NOMO-1 treated with dmso at 0.1 percent for 144 hours (cell line): ENCODE measurements at regions not wholly inside any gene's neighbourhood (a gene's known extent, or its start where the extent isn't known, plus 50 kb on each side); places are given as distances from the start of the nearest gene placed in this dataset.
A peak's percentile ranks its signal among the peaks of the same experiment; 100 is the strongest.

Experiments
- DNase-seq: peaks from one replicate; lab custom pipeline; 2025; ENCODE audit not compliant: unreplicated experiment; lab: John Stamatoyannopoulos, UW

DNA sequence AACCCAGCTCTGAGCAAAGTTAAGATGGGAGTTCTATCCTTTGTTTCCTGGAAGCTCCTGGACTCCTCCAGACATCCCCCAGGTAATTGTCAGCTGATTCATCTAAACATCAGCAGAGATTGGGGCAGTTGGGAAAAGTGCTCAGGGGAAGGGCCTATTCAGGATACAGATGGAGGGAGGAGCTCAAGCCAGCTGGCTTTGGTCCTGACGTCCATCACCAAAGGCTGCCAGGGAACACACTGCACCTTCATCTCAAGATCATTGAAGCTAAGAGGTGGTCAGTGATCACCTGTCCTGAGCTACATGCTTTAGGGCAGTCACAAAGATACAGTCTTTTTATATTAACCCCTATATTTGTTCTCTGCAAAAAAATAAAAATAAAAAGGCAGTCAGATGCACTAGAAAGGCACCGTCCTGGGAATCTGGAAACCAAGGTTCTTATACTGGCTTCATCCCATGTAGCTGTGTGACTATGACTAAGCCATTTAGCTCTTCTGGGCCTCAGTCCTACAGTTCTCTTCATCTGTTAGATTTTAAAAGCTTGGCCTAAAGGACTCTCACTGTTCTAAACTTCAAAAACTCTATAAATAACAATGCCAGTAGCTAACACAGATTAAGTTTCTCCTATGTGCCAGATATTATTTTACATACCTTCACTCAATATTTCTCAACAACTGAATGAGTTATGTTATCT is 446.5 kb downstream of the BCL11A start:
- DNase-seq = no peak

DNA sequence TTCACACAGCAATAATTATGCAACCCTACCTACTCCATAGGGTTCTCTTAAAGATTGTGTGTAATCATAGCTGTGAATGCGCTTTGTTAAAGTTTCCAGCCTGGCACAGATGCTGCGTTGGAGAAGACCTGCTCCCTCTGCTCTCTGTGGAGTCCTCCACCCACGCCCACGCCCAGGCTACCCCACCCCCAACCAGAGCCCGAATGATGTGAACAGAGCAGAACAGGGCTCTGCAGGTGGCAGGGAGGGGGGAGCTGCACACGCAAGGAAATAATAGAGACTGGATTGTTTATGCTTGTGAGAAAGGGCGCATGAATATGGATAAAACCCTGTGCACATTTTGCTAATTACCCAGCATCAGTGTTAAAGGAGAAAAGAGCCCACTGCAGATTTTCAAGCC is 447.5 kb downstream of the BCL11A start:
- no peak for DNase-seq

DNA sequence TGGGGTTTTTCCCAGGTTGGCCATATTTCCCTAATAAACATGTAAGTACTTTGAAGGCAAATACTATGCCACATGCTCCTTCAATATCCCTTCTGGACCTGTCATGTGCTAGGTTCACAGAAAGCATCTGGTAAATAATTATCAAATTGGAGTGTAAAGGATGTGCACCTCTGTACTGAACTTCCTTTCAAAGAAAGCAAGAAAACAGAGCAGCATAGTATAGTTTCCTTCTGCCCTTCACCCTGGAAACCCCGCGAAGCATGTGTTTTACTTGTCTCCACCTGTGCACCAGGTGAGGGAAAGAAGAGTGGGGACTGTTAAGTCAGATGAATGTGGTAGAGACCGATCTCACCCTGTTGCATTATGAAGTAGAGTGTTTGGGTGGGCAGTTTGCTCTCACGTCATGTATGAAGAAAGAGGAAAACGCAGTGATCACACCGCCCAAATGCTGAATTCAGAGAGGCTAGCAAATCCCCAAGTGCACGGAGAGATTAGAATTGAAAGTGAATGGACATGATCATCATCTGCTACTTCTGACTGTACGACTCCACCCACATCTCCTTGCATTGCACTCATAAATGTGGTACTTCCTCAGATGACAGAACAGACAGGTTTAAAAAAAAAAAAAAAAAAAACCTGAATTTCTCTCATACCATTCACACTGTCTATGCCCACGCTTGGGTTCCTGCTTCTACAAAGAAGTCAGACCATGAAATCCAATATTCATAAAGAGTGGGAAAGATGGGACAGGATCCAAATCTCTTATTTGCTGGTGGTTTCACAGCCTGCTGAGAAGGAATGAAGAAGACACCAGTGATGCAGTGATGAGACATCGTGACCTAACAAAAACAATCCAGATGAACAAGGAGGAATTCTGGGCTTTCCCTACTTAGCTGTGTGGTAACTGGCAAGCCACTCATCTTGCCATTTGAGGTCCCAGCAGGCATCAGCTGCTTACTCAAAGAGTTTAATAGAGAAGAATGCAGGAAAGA is 448.6 kb downstream of the BCL11A start:
- DNase-seq = peak; percentile 31

DNA sequence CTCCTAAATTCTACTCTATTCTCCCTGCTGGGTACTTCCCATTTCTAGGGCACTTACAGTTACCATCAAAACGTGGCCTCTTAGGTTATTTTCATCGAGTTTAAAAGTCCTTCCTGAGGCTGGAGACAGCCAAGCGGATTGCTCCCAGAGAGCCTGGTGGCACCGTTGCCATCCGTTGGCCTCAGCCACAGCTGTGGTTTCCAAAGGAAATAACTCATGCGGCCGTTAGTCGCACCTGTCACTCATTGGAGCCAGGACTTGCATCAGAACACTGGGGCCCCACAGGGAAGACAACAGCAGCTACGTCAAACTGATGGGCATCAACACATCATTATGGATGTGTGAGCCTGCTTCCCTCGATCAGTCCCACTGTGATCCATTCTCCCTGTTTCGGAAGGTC is 453.4 kb downstream of the BCL11A start:
- peak; percentile 77 for DNase-seq

DNA sequence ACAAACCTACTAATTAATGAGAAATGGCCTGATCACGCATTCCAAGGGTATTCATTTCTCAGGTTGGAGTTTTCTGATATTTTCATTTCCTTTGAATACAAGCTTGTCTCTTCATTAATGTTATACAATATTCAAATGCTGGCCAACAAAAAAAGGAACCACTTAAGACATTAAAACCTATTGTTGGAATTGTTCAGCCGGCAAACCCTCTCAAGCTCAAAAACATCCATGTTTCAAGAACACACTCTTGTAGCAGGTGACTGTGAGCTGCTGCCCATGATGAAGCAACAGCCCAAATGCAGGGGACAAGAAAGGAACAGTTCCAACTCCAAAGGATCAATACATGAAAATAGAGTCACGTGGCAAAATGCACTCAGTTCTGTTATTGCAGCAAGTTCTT is 454.5 kb downstream of the BCL11A start:
- no peak for DNase-seq

DNA sequence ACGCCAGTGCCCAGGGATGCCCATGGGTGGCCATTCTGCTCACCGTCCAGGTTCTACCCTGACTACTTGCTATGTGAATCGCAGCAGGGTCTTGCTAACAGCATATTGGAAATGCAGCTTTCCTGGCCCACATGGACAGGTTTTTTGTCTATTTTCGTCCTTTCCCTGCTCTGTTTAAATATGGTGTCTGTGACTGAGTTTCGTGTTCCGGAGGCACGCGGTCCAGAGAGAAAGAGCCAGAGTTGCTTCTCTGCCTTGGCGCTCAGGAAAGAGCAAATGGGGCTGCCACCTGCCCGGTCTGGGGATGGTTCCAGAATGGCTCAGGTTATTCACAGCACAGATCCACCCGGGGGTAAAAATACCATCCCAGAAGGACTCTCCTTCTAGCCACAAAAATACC is 456.2 kb downstream of the BCL11A start:
- no peak for DNase-seq

DNA sequence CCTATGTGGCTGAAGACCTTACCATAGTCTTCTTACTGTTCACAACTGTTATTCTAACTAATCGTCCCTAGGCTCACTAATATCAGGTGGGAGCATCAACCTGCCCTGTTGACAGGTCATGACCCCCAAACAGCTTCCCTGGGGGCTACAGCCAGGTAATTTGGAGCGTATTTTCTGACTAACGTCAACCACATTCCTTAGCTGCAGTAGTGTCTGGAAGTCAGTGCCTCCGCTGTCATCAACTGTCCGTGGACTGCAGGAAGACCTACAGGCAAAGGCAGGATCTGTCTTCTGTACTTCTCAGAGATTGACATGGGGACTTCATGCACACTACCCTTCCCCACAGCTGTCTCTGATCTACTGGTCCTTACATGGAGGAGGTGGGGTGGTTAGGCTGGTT is 456.9 kb downstream of the BCL11A start:
- DNase-seq = no peak

DNA sequence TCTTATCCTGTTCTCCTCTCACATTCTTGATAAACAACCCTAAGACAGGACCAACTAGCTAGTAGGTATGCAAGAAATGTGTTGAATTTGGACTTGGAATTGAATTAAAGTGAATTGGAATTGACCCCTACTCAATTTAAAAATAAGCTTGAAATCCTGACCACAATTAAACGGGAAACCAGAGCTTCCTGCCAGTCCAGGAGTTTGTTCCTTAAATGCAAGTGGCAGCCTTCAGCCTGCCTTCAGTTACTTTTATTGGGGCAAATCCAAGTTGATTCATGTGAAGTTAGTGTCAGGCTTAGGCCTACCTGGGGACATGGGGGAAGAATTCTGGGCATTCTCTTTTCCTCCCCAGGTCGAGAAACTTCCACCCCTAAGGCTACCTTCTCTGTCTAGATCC is 457.6 kb downstream of the BCL11A start:
- DNase-seq = no peak

DNA sequence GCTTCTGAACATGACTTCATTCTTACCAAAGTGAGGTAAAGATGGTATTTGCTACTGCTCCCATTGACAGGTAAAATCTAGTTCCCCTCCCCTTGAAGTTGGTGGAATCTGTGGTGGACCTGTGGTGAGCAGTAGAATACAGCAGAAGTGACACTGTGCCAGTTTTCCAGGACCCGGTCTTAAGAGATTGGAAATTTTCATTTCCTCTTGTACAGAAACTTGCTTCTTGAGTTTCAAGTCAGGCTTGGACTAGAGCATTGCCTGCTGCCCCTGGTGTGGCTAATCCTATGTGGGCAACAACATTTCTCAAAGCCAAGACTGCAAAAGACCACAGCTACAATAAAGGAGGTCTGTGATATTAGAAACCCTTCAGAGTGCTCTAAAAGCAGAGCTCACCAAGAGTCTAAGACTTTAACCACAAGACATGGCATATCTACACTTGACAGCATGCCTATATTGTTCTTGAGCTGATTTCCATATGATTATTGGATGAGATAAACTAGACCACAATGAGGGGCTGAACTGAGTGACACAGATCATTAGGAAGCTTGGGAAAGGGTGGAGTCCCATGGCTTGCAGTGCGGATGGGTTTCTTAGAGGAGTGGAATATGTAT is 458.1 kb downstream of the BCL11A start:
- DNase-seq = no peak

DNA sequence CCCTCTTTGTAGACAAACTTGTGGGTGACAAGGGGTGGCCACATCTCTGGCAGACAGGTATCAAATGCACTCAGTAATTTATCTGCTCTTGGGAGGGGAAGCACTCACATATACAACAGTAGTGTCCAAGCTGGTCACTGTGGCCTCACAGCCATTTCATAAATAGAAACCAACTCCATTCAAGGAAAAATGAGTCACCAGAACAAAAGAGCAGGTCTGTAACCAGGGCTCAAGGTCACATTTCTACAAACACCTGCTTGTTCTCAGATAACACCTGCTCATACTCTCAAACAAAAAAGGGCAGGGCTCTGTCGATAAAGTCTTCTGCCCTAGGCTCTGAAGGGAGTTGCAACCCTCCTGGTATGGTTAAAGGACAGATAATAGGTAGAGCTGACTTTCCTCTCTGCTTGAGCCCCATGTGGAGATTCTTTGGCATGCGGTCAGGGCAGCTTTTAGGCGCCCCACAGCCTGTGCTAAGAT is 459.0 kb downstream of the BCL11A start:
- DNase-seq = no peak

DNA sequence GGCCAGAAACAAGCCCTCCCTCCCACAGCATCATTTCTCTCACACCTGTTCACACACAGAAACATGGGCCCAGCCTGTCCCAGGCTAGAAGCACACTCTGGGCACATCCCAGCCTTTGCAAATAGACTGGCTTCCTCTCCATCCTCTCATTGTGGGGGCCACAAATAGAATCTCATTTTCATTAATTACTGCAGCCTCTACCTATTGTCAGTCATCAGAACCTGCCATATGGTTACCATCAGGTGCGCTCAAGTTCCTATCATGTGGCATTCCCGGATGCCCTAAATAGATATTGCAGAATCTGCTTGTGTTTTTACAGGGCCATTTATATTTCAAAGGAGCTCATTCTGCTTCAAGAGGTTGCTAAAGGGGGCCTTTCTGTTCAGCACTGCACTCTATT is 460.7 kb downstream of the BCL11A start:
- DNase-seq = no peak

DNA sequence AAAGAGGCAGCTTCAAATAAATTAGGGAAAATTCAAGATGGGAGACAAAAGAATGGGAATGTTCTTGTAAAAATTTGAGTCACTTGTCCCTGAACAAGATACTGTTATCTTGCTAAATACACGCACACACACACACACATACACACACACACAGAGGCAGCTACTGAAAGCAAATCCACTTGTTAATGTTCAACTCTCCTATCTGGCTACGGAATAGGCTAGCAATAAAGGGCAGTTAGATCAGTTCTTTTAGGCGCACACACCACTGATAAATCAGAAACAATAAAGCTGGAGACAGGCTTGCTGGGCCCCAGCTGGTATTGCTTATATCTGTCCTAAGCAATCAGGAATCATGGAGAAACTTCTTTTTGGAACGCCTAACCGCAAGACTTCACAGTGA is 461.6 kb downstream of the BCL11A start:
- DNase-seq = no peak

DNA sequence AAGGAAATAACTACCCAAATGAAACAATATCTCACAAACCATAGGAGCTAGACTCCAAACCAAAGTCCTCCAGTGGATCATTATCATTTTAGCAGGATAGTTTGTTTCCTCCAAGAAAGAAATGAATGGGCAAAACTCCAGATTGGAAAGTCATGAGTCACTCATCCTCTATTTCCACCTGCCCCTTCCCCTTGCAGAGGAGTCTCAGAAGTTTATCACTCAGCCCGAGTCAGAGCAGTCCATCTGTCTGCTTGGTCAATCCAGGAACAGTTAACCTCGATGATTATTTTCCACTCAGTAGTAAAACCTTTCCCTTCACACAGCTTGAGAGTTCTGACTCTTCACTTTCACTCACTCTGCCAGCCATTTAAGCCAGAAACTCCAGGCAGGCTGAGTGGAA is 462.2 kb downstream of the BCL11A start:
- DNase-seq = no peak

DNA sequence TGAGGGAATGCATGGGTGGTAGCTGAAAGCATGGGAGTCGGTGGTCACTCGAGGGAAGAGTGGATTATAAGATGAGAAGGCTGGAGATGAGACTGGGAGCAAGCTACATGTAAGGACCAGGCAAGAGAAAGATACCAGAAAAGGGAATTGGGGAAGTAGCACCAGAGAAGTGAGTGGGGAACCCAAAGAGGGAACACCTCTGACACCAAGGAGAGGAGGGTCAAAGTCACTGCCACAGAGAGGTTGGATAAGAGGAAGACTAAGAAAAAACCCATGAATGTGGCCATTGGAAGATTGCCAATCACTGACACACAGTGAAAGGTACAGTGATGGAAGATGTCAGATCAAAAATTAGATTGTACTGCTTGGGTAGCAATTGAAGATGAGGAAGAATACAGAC is 473.9 kb downstream of the BCL11A start:
- no peak for DNase-seq

DNA sequence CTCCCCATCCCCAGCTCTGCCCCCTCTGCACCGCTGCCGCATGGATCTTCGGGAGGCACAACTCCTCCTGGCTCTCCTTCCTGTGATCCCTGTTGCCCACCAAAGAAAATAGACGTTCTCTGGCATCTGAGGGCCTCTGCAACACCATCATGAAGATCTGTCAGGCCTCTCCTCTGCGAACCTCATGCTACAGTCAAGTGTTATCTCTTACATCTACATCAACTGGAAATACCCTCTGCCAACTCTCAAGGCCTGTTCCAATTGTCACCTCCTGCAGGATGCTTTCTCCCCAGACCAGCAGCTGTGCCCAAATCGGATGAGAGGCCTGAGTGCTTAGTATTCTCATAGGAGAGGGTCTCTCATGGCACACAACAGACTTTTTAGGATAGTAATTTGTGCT is 478.4 kb downstream of the BCL11A start:
- no peak for DNase-seq

DNA sequence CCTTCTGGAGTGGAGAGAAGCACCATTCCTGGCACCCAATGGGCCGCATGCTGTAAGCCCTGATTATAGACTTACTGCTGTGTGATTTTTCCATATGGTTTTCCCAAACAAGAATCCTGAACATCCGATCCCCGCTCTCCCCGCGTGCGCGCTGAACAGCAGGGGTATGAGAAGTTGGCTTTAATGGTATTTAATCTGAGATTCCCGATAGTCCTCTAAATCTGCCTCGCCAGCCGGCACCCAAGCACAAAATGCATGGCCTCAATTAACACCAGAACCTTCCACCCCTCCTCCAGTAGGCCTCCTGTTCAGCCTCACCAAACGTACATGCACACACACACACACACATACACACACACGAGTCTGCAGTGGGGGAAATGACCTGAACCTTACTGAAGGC is 480.3 kb downstream of the BCL11A start:
- no peak for DNase-seq

DNA sequence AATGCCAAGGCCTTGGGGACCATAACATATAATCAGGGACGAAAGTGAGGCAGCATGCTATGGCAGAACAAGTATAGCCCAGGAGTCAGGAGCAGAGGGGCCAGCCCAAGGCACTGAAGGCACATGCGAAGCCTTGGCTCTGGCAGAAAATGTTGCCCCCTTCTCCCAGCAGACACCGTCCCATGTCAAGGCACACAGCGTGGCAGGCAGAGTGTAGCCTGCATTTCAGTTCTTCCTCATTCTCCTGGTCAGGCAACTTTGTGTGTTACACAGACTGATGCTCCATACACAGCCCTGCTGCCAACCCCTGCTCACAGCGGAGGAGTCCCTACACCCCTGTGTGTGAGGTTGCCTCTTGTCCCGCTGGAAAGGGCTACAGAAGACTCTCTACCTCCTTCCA is 480.8 kb downstream of the BCL11A start:
- no peak for DNase-seq

DNA sequence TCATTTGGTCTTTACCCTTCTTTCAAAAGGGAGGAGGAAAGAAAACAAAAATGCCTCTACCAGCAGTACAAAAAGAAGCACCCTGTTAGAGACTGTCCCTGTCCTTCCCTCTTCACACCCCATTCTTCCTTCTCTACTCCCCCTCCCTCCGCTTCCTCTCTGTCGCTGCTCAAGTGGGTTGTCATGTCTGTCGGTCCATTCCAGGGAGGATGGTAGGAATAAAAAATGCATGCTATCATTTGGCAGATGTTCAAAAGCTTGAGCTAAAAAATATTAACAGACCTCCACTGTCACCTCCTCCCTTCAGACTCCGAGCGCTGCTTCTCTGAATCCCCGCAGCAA is 482.0 kb downstream of the BCL11A start:
- no peak for DNase-seq

DNA sequence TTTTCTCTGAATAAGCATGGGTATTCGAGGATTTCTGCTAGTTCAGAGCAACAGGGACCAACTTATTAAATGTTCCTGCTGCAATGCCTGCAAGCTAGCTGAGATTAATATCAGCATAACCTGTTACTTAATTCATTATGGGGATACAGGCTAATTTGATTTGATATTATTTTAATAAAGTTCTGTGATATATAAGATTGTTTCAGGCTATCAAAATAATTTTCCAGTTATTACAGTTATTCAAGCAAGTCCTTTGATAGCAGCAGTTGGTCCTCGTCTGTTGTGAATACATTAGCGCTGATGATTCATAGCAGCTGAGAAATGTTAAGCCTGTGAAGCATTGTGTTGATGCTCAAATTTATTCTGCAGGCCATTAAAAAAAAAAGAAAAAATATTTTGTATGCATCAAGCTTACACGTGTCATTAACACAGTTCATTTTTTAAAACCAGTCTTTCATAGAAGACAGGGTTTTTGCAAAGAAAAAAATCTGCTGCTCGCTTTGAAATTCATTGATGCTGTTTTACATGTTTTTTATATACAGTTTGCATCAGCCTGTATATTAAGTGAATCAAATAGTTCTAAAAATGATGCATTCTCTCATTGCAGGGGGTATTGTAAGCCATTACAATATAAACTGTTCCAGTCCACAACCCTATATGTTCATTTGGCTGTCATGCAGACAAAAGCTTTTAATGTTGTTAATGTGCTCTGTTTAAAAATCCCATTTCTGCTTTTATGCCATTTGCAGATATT is 482.5 kb downstream of the BCL11A start:
- DNase-seq = no peak

DNA sequence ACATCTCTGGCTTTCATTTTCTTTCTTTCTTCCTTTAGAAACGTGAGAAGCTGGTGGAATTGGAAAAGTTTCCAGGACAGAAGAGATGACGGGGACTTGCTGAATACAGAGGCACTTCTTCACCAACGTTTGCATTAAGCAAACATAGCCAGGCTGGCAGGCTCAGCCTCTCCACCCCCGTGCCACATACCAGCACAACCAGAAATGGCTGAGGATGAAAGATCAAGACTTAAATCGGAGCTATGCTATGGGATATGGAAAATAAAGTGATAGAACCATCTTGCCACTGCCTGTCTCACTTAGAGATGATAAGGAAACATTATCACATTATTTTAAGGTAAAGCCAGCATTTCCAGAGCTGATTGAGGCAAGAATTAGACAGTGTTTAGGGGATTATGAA is 483.3 kb downstream of the BCL11A start:
- DNase-seq = no peak

DNA sequence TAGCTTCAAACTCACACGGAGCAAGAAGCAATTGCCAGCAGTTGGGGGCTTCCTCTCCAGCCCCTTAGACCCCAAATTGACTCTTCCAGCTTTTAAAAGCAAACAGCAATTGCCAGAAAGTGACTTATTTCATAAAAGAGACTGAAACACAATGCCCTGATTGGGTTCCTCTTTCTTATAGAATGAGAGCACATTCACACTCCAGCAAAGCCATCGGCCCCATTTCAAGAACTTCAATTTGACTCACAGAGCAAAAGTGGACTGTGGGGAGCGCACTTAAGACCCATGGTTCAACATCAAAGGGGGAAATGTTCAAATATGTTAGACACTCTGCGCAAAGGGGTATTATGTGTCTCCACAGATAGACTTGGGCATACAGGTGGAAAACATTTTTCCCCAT is 484.7 kb downstream of the BCL11A start:
- no peak for DNase-seq
